Jurkat, Clone E6-1 (cell line): ENCODE measurements at regions not wholly inside any gene's neighbourhood (a gene's known extent, or its start where the extent isn't known, plus 50 kb on each side); places are given as distances from the start of the nearest gene placed in this dataset.
"Not testable (repeated sequence)": the region's sequence is repeated elsewhere in the genome, so short reads cannot be mapped to it uniquely, and the experiment has no call there.

ENCODE experiments used
- DNase-seq: peaks from one replicate; pipeline ENCODE4 v3.0.0-alpha.2; 2011; ENCODE audit warnings: low read depth, low spot score
- H3K4me3 ChIP-seq: 2 replicates; pipeline ENCODE4 v1.5.1; 2011; ENCODE audit warnings: mild to moderate bottlenecking, low read length, control low read depth, moderate library complexity

DNA sequence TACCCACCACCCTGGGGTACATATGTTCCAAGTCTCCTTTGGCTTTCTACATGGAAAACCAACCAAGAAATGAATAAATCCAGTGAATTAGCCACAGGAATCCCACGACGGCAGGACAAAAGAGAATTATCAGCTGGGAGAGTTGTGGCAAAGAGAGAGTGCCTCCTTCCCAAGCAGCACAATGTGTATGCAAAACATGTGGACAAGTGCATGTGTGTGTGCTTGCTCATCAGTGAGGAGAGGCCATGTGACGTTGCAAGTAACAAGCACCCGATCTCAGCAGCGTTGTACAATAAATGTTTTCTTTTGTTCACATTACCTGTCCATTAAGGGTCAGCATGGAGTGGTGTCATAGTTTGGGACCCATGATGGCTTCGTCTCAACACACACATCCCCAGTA is 50.0 kb upstream of the EMX2 start:
- no peak for DNase-seq
- no peak overlapping the region for H3K4me3 ChIP-seq

DNA sequence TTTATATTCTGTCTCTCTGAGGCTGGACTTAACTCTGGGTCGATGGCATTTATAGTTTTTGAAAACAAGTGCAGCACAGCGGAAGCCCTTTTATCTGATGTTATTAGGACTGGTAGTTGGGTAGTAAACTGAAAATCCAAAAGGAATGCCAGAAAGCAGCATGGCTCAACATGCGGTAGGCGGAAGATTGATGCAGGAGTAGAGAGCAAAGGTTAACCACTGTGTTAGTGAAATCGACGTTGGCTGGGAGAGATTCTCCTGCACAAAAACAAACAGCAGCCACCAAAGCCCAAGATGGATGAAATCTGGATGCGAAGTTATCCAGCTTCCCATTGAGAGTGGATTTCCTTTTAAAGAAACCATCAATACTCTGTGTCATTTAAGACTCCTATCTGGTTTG is 54.5 kb upstream of the EMX2 start:
- no peak overlapping the region for H3K4me3 ChIP-seq
- DNase-seq = no peak

- H3K4me3 ChIP-seq = no peak overlapping the region
- no peak for DNase-seq
Measured at GRCh38 chr10:117486606-117487005, 55.9 kb upstream of the EMX2 start.

GRCh38 chr10:117483056-117483590 is 59.4 kb upstream of the EMX2 start:
- H3K4me3 ChIP-seq = no peak overlapping the region
- DNase-seq = no peak

DNA sequence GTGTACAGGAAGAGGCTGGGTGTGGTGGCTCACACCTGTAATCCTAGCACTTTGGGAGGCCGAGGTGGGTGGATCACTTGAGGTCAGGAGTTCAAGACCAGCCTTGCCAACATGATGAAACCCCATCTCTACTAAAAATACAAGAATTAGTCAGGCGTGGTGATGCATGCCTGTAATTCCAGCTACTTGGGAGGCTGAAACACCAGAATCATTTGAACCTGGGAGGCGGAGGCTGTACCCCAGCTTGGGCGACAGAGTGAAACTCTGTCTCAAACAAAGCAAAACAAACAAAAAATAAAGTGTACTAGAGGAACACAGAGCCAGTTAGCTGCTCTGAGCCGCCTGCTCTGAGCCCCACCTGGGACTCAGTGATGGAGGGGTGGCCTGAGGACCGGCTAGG is 61.5 kb upstream of the EMX2 start:
- not testable (repeated sequence) for H3K4me3 ChIP-seq, DNase-seq

- no peak overlapping the region for H3K4me3 ChIP-seq
- no peak for DNase-seq
Measured at GRCh38 chr10:117480097-117480496, 62.4 kb upstream of the EMX2 start.

GRCh38 chr10:117477961-117478670 is 64.4 kb upstream of the EMX2 start:
- no peak for DNase-seq
- no peak overlapping the region for H3K4me3 ChIP-seq

DNA sequence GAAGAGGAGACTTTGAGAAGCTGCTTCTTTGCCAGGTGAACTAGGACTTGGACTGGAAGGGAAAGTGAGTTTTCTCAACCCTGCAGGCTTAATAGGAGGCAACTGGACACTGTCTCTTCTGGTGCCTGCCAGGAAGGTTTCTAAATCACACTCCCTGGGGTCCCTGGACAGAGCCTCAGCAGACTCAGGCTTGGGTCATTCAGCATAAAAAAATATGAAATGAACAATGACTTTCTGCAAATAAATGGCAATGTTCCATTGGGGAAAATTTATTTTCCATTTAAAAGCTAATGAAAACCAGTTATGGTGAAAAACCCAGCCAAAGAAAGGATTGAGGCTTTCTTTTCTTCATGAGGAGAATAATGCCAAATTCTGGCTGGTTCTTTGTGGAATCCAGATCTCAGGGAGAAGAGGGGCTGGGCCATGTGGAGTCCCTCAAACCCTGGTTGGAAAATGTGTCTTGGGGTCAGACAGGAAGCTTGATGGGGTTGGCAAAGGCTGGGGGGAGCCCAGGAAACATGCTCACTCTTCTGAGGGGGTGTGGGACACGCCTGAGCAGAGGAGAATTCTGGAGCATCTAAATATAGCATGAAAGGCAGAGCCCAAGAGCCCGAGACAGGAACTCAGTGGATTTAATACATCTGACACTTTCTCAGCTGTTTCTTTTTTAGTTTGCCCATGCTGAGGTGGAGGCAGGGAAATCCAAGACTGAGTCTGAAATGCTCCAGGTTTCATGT is 65.2 kb upstream of the EMX2 start:
- no peak for DNase-seq
- no peak overlapping the region for H3K4me3 ChIP-seq

- H3K4me3 ChIP-seq = no peak overlapping the region
- no peak for DNase-seq
Measured at GRCh38 chr10:117476716-117477115, 65.8 kb upstream of the EMX2 start.

DNA sequence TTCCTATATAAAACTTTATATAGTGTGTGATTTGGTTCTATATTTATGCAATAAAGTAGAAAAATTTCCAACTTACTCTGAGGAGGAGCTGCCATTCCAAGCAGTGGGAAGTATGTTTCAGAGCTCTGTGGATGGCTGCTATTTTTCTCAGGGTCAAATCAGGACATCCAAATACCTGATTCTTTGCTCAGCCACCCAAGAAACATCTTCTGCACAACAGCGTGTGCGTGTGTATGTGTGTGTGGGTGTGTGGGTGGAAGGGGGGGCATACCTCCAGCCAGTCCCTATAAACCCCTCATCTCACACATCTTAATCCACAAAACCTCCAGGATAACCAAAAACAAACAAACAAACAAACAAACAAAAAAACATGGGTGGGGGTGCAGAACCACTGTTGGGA is 66.3 kb upstream of the EMX2 start:
- no peak overlapping the region for H3K4me3 ChIP-seq
- DNase-seq = no peak

- no peak overlapping the region for H3K4me3 ChIP-seq
- no peak for DNase-seq
Measured at GRCh38 chr10:117472872-117473271, 69.7 kb upstream of the EMX2 start.

- no peak overlapping the region for H3K4me3 ChIP-seq
- no peak for DNase-seq
Measured at GRCh38 chr10:117471344-117471874, 71.1 kb upstream of the EMX2 start.

DNA sequence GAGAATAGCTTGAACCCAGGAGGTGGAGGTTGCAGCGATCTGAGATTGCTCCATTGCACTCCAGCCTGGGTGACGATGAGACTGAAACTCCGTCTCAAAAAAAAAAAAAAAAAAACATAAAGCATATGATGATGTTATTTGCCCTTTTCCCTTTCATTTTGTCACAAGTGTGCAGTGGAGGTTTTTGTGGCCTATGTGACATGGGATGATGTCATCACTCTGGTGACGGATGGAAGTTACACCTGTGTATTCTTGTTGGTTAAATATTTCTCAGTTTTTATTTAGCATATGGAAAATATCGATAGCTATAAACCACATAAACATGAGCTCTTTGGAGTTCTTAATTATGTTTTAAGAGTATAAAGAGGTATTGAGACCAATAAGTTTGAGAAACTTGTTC is 71.8 kb upstream of the EMX2 start:
- DNase-seq = no peak
- H3K4me3 ChIP-seq = no peak overlapping the region

DNA sequence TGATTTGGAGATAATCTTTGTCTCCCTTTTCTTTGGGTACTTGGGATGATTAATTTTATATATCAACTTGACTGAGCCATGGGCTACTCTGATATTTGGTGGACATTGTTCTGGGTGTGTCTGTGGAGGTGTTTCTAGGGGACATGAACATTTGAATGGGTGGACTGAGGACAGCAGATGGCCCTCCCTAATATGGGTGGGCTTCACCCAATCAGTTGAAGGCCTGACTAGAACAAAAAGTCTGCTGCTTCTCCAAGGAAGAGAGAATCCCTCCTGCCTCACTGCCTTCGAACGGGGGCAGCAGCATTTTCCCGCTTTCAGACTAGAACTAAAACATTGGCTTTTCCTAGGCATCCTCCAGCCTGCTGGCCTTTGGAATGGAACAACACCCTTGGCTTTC is 73.9 kb upstream of the EMX2 start:
- no peak for DNase-seq
- no peak overlapping the region for H3K4me3 ChIP-seq

GRCh38 chr10:117464176-117464575 is 78.4 kb upstream of the EMX2 start:
- H3K4me3 ChIP-seq = no peak overlapping the region
- no peak for DNase-seq

GRCh38 chr10:117463545-117463920 is 79.0 kb upstream of the EMX2 start:
- H3K4me3 ChIP-seq = no peak overlapping the region
- DNase-seq = no peak

DNA sequence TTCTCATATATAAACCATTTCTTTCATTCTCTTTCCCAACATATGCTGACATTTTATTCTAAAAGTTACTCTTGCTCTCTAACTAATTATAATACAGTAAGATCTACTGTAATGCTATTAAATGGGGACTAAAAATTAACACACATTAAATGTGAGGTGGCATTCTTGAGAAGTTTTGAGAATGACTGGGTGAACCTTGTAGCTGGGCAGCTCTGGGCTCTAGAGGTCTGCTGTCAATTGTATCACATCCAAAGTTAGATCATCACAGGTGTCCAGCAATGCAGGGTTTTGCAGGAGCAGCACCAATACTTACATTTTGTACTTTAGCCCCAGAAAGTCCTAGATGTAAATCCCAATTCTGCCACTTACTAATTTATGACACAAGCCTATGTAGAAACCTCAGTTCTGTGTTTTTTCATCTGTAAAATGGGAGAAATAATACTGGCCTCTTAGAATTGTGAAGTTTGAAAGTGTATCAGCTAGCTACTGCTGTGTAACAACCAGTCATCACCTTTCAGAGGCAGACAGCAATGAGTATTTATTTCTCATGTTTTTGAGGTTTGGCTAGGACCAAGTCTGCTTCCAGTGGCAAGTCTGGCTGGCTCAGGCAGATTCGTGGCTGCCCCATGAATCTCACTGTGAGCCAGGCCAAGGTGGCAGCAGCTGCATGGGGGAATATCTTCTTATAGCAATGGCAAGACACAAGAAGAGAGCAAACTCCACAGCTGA is 79.6 kb upstream of the EMX2 start:
- H3K4me3 ChIP-seq = no peak overlapping the region
- no peak for DNase-seq

DNA sequence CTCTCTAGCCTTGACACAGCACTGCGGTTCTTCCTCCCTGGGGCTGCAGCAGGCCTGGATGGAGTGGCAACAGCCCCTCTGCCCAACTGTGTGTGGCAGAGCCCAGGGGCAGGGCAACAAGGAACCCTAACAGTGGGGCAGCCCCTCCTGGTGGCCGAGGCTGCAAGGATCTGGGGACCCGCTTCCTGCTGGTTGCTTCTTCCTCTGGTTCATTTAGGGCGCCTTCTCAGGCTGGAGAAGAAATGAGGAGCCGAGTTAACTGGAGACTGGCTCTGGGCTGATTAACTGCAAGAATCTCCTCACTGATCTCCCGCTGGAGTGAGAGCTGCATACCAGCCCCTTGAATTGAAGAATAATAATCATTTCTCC is 80.1 kb upstream of the EMX2 start:
- H3K4me3 ChIP-seq = no peak overlapping the region
- DNase-seq = no peak

GRCh38 chr10:117461766-117462423 is 80.7 kb upstream of the EMX2 start:
- DNase-seq = no peak
- H3K4me3 ChIP-seq = no peak overlapping the region
